HFFc6 (cell line): ENCODE measurements at regions not wholly inside any gene's neighbourhood (a gene's known extent, or its start where the extent isn't known, plus 50 kb on each side); places are given as distances from the start of the nearest gene placed in this dataset.

Experiments used
- DNase-seq: peaks from one replicate; pipeline ENCODE4 v3.0.0-alpha.2; 2018
- H3K27ac Mint-ChIP-seq: 2 replicates; pipeline ENCODE4 v1.8.0; 2020; ENCODE audit warnings: mild to moderate bottlenecking, mixed read lengths
- H3K27me3 Mint-ChIP-seq: 2 replicates; pipeline ENCODE4 v1.8.0; 2021; ENCODE audit warnings: mild to moderate bottlenecking, moderate library complexity, mixed read lengths; ENCODE audit not compliant: insufficient read depth
- H3K36me3 Mint-ChIP-seq: 2 replicates; pipeline ENCODE4 v1.8.0; 2021; ENCODE audit warnings: low read depth, mixed read lengths
- H3K4me1 Mint-ChIP-seq: 2 replicates; pipeline ENCODE4 v1.8.0; 2020; ENCODE audit warnings: low read depth, mixed read lengths
- H3K4me3 Mint-ChIP-seq: 2 replicates; pipeline ENCODE4 v1.8.0; 2020; ENCODE audit warnings: mild to moderate bottlenecking, moderate library complexity, mixed read lengths
- H3K9me3 Mint-ChIP-seq: 2 replicates; pipeline ENCODE4 v1.8.0; 2020; ENCODE audit warnings: mild to moderate bottlenecking, mixed read lengths
- CTCF ChIP-seq: fragments of 200-600 bp; sonication (generic); IDR thresholded peaks from 2 replicates; pipeline ENCODE4 v1.5.0; 2021; ENCODE audit warnings: antibody characterized with exemption, mild to moderate bottlenecking

- Mint-ChIP-seq H3K4me3 (no peak overlapping the region), H3K4me1 (no peaks in the 10 kb centered on the region), H3K9me3 (peaks cover 7% of the 10 kb centered on the region; the same call in 1 of the 2 replicates), H3K27ac (no peak overlapping the region), H3K36me3 (no peaks in the 10 kb centered on the region), H3K27me3 (no peaks in the 10 kb centered on the region; the same call in 1 of the 2 replicates)
- no peak for TF ChIP-seq CTCF
- no peak for DNase-seq
Observed at GRCh38 chr5:158513490-158514318, 586.0 kb downstream of the EBF1 start.

- DNase-seq, result no peak
- H3K4me3 Mint-ChIP-seq, result no peak overlapping the region
- no peak overlapping the region for H3K27ac Mint-ChIP-seq
- no peaks in the 10 kb centered on the region for H3K36me3 Mint-ChIP-seq
- peaks cover 4% of the 10 kb centered on the region; the same call in 1 of the 2 replicates for H3K9me3 Mint-ChIP-seq
- no peaks in the 10 kb centered on the region; the same call in 1 of the 2 replicates for H3K27me3 Mint-ChIP-seq
- TF ChIP-seq CTCF, result no peak
- no peaks in the 10 kb centered on the region for H3K4me1 Mint-ChIP-seq
Observed at GRCh38 chr5:158511454-158511853, 588.3 kb downstream of the EBF1 start.

GRCh38 chr5:158510479-158510878 is 589.2 kb downstream of the EBF1 start:
- H3K4me1 Mint-ChIP-seq, result no peaks in the 10 kb centered on the region
- H3K27me3 Mint-ChIP-seq, result no peaks in the 10 kb centered on the region; the same call in 1 of the 2 replicates
- H3K4me3 Mint-ChIP-seq, result no peak overlapping the region
- H3K9me3 Mint-ChIP-seq, result peaks cover 12% of the 10 kb centered on the region
- H3K27ac Mint-ChIP-seq, result no peak overlapping the region
- no peak for DNase-seq
- no peak for TF ChIP-seq CTCF
- H3K36me3 Mint-ChIP-seq, result no peaks in the 10 kb centered on the region

- Mint-ChIP-seq H3K27ac (no peak overlapping the region), H3K36me3 (no peaks in the 10 kb centered on the region), H3K9me3 (peaks cover 16% of the 10 kb centered on the region), H3K4me1 (no peaks in the 10 kb centered on the region), H3K27me3 (peaks cover 2% of the 10 kb centered on the region; the same call in 1 of the 2 replicates), H3K4me3 (no peak overlapping the region)
- no peak for DNase-seq
- no peak for TF ChIP-seq CTCF
Observed at GRCh38 chr5:158506648-158507047, 593.1 kb downstream of the EBF1 start.

- no peaks in the 10 kb centered on the region for H3K36me3 Mint-ChIP-seq
- no peak overlapping the region for H3K4me3 Mint-ChIP-seq
- no peak overlapping the region for H3K27ac Mint-ChIP-seq
- H3K4me1 Mint-ChIP-seq, result no peaks in the 10 kb centered on the region
- DNase-seq, result no peak
- H3K9me3 Mint-ChIP-seq, result peaks cover 16% of the 10 kb centered on the region
- no peak for TF ChIP-seq CTCF
- H3K27me3 Mint-ChIP-seq, result peaks cover 2% of the 10 kb centered on the region; the same call in 1 of the 2 replicates
Observed at GRCh38 chr5:158502686-158503085, 597.0 kb downstream of the EBF1 start.
